HG02642 (cell line): ENCODE measurements at regions not wholly inside any gene's neighbourhood (a gene's known extent, or its start where the extent isn't known, plus 50 kb on each side); places are given as distances from the start of the nearest gene placed in this dataset.
"Not testable (repeated sequence)": the region's sequence is repeated elsewhere in the genome, so short reads cannot be mapped to it uniquely, and the experiment has no call there.

Experiments
- ATAC-seq: cut with Tn5 transposase; IDR thresholded peaks from one replicate; pipeline ENCODE4 v1.9.1; 2021; ENCODE audit warnings: mild to moderate bottlenecking; ENCODE audit not compliant: unreplicated experiment, poor library complexity

- no peak for ATAC-seq
Measured at GRCh38 chr10:123269017-123269552, 114.9 kb downstream of the BUB3 start.

GRCh38 chr10:123269675-123270074 lies 115.5 kb downstream of the BUB3 start:
- no peak for ATAC-seq

- no peak for ATAC-seq
Measured at GRCh38 chr10:123270221-123270620, 116.0 kb downstream of the BUB3 start.

GRCh38 chr10:123270806-123271205 lies 116.6 kb downstream of the BUB3 start:
- ATAC-seq, result no peak

GRCh38 chr10:123272171-123272570 lies 118.0 kb downstream of the BUB3 start:
- ATAC-seq, result no peak

GRCh38 chr10:123274306-123275135 lies 120.3 kb downstream of the BUB3 start:
- ATAC-seq, result no peak

GRCh38 chr10:123275136-123275564 lies 120.9 kb downstream of the BUB3 start:
- no peak for ATAC-seq

GRCh38 chr10:123278445-123278844 lies 124.2 kb downstream of the BUB3 start:
- no peak for ATAC-seq

GRCh38 chr10:123283371-123283770 lies 129.2 kb downstream of the BUB3 start:
- ATAC-seq, result not testable (repeated sequence)

GRCh38 chr10:123284022-123284421 lies 129.8 kb downstream of the BUB3 start:
- no peak for ATAC-seq

- ATAC-seq, result no peak
Measured at GRCh38 chr10:123287594-123288247, 133.5 kb downstream of the BUB3 start.

- ATAC-seq, result no peak
Measured at GRCh38 chr10:123289432-123289831, 135.2 kb downstream of the BUB3 start.

- no peak for ATAC-seq
Measured at GRCh38 chr10:123294109-123294508, 139.9 kb downstream of the BUB3 start.

- no peak for ATAC-seq
Measured at GRCh38 chr10:123294886-123295285, 140.7 kb downstream of the BUB3 start.

GRCh38 chr10:123295644-123296043 lies 141.4 kb downstream of the BUB3 start:
- no peak for ATAC-seq

- no peak for ATAC-seq
Measured at GRCh38 chr10:123297175-123297574, 143.0 kb downstream of the BUB3 start.

- no peak for ATAC-seq
Measured at GRCh38 chr10:123298583-123298982, 144.4 kb downstream of the BUB3 start.

- no peak for ATAC-seq
Measured at GRCh38 chr10:123299598-123299997, 145.4 kb downstream of the BUB3 start.

- ATAC-seq, result no peak
Measured at GRCh38 chr10:123301077-123301857, 147.1 kb downstream of the BUB3 start.

- no peak for ATAC-seq
Measured at GRCh38 chr10:123303581-123304337, 149.6 kb downstream of the BUB3 start.
